KMS-11 (cell line): ENCODE measurements at regions not wholly inside any gene's neighbourhood (a gene's known extent, or its start where the extent isn't known, plus 50 kb on each side); places are given as distances from the start of the nearest gene placed in this dataset.

Source experiments
- H2AFZ ChIP-seq: fragments of 200-600 bp; sonication (generic); 2 replicates; pipeline ENCODE4 v1.6.1; 2016; ENCODE audit warnings: antibody characterized with exemption, mixed run types, low read depth
- H3K27ac ChIP-seq: fragments of 200-600 bp; sonication (generic); 2 replicates; pipeline ENCODE4 v1.6.1; 2016; ENCODE audit warnings: mild to moderate bottlenecking, mixed run types
- H3K27me3 ChIP-seq: fragments of 200-600 bp; sonication (generic); 2 replicates; pipeline ENCODE4 v1.6.1; 2017; ENCODE audit warnings: mild to moderate bottlenecking, low read depth, mixed run types, moderate library complexity; ENCODE audit not compliant: insufficient read depth
- H3K36me3 ChIP-seq: fragments of 200-600 bp; sonication (generic); 2 replicates; pipeline ENCODE4 v1.6.1; 2017; ENCODE audit warnings: mild to moderate bottlenecking, mixed run types; ENCODE audit not compliant: insufficient read depth
- H3K4me1 ChIP-seq: fragments of 200-600 bp; sonication (generic); 2 replicates; pipeline ENCODE4 v1.6.1; 2016; ENCODE audit warnings: mild to moderate bottlenecking, low read depth, mixed run types; ENCODE audit not compliant: poor library complexity, severe bottlenecking
- H3K4me2 ChIP-seq: fragments of 200-600 bp; sonication (generic); 2 replicates; pipeline ENCODE4 v1.7.0; 2016; ENCODE audit warnings: mild to moderate bottlenecking, mixed run types
- H3K4me3 ChIP-seq: fragments of 200-600 bp; sonication (generic); IDR thresholded peaks from 2 replicates; pipeline ENCODE4 v1.6.1; 2017; ENCODE audit warnings: low read depth, low read length, mixed read lengths; ENCODE audit not compliant: insufficient read depth
- H3K79me2 ChIP-seq: fragments of 200-600 bp; sonication (generic); 2 replicates; pipeline ENCODE4 v1.6.1; 2016; ENCODE audit warnings: low read depth, mixed run types; ENCODE audit not compliant: insufficient read depth
- H3K9ac ChIP-seq: fragments of 200-600 bp; sonication (generic); 2 replicates; pipeline ENCODE4 v1.6.1; 2016; ENCODE audit warnings: mild to moderate bottlenecking, mixed run types
- H4K20me1 ChIP-seq: fragments of 200-600 bp; sonication (generic); 2 replicates; pipeline ENCODE4 v1.6.1; 2016; ENCODE audit warnings: mild to moderate bottlenecking, mixed run types; ENCODE audit not compliant: insufficient read depth
- TF ChIP-seq, protein P1 (sequence below): fragments of 200-600 bp; sonication (generic); conservative IDR thresholded peaks from 2 replicates; pipeline ENCODE4 v1.6.1; 2017; ENCODE audit warnings: low read depth, mild to moderate bottlenecking, antibody characterized with exemption, low read length, moderate library complexity, mixed read lengths

DNA sequence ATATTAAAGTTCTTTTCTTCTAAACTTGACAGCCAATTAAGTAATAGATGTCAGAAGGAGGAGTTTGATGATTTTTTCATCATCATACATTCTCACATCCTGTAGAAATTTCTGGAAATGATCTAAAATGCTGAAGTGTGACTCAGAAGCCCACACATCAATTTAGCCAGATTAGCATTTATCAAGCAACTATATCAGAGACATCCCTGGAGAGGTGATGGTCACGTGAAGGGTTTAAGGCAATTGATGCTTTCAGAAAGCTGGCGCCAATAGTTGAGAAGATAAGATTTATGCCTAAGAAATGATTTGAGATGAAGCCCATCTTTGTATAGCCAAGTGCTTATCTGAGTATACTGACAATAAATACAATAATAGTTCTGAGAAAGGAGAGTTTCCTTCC, 162.9 kb upstream of the RORB start:
- Histone ChIP-seq H3K4me3 (no peak overlapping the region), H3K79me2 (no peaks in the 10 kb centered on the region), H3K4me1 (no peaks in the 10 kb centered on the region), H3K36me3 (no peaks in the 10 kb centered on the region), H4K20me1 (no peaks in the 10 kb centered on the region), H3K9ac (no peak overlapping the region), H3K4me2 (no peak overlapping the region), H3K27ac (no peak overlapping the region), H3K27me3 (no peaks in the 10 kb centered on the region), H2AFZ (no peak overlapping the region)
- TF ChIP-seq, protein P1, sequence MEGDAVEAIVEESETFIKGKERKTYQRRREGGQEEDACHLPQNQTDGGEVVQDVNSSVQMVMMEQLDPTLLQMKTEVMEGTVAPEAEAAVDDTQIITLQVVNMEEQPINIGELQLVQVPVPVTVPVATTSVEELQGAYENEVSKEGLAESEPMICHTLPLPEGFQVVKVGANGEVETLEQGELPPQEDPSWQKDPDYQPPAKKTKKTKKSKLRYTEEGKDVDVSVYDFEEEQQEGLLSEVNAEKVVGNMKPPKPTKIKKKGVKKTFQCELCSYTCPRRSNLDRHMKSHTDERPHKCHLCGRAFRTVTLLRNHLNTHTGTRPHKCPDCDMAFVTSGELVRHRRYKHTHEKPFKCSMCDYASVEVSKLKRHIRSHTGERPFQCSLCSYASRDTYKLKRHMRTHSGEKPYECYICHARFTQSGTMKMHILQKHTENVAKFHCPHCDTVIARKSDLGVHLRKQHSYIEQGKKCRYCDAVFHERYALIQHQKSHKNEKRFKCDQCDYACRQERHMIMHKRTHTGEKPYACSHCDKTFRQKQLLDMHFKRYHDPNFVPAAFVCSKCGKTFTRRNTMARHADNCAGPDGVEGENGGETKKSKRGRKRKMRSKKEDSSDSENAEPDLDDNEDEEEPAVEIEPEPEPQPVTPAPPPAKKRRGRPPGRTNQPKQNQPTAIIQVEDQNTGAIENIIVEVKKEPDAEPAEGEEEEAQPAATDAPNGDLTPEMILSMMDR: no peak

DNA sequence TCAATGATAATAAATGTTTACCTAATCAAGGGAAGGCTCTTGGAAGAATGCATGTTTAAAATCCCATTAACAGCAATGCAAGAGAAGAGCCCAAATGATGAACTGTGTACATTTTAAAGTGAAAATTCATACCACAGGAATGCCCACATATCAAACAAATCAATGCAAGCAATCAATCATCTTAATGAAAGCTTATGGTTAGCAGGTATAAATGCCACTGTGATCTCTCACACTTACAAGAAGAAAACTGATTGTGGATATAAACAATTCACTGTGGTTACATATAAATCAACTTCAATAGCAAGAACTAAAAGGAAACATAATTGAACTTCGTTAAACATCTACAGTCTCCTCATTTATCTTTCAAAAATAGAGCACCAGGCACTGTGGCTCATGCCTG, 161.0 kb upstream of the RORB start:
- TF ChIP-seq, protein P1: no peak
- H3K4me2 ChIP-seq: no peak overlapping the region

DNA sequence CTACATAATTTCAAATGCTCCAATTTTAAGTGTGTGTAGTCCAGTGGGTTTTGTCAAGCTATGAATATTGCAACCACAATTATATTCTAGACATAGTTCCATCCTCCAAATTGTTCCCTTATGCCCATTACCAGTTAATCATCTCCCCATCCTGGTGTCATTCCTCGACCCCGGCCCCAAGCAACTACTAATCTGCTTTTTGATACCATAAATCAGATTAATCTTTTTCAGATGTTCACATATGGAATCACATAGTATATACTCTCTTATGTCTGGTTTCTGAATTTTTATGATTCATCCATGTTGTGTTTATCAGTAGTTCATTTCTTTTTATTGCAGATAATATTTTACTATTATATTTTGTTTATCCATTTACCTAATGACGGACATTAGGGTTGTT, 148.4 kb upstream of the RORB start:
- Histone ChIP-seq H3K9ac (no peak overlapping the region), H3K4me2 (no peak overlapping the region), H3K4me1 (no peaks in the 10 kb centered on the region), H3K27ac (no peak overlapping the region), H3K36me3 (no peaks in the 10 kb centered on the region), H3K79me2 (no peaks in the 10 kb centered on the region), H2AFZ (no peak overlapping the region), H3K4me3 (no peak overlapping the region), H3K27me3 (no peaks in the 10 kb centered on the region), H4K20me1 (no peaks in the 10 kb centered on the region)
- TF ChIP-seq, protein P1: no peak

More for the DNA sequence above, 161.0 kb upstream of the RORB start:
- Histone ChIP-seq H2AFZ (no peak overlapping the region), H3K4me1 (no peaks in the 10 kb centered on the region), H3K4me3 (no peak overlapping the region), H3K9ac (no peak overlapping the region), H3K27ac (no peak overlapping the region), H3K36me3 (no peaks in the 10 kb centered on the region), H4K20me1 (no peaks in the 10 kb centered on the region), H3K79me2 (no peaks in the 10 kb centered on the region), H3K27me3 (no peaks in the 10 kb centered on the region)

DNA sequence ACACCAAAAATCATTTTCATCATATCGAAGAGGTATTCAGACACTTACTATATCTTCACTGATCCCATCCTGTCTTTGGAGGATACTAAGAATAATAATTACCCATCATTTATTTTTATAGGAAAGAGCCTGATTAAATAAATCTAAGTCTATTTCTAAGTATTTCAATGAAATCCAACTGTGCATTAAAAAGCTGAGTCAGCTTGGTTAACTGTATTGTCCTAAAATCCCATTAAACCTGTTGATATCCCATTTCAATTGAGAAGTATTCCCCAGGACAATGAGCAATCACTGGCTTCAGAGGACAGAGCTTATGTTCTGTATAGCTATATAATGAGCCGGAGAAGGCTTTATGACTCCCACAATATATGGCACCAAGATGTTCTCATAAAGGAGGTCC, 142.0 kb upstream of the RORB start:
- Histone ChIP-seq H3K79me2 (no peaks in the 10 kb centered on the region), H3K27me3 (no peaks in the 10 kb centered on the region), H3K9ac (no peak overlapping the region), H3K4me3 (no peak overlapping the region), H4K20me1 (no peaks in the 10 kb centered on the region), H3K36me3 (no peaks in the 10 kb centered on the region), H3K4me2 (no peak overlapping the region), H3K4me1 (no peaks in the 10 kb centered on the region), H2AFZ (no peak overlapping the region), H3K27ac (no peak overlapping the region)
- TF ChIP-seq, protein P1: no peak

DNA sequence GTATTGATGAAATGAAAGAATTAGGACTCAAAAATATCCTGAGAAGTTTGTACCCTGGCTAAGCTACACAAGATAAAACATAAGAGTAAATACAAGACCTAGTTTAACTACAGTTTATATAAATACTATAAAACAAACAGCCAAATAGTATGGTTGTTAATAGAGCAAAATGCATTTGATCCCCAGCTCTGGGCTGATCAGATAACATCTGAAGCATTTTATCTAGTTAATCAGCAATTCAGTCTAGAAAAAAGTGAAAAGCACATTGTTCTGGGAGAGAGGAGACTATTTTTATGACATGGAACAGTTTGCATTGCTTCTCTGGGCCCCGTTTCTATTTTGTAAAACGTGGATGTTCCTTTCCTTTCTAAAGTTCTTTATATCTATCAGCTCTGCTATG, 139.6 kb upstream of the RORB start:
- Histone ChIP-seq H3K36me3 (no peaks in the 10 kb centered on the region), H3K9ac (no peak overlapping the region), H2AFZ (no peak overlapping the region)

More for the DNA sequence above, 139.6 kb upstream of the RORB start:
- Histone ChIP-seq H3K79me2 (no peaks in the 10 kb centered on the region), H3K4me2 (no peak overlapping the region), H3K27ac (no peak overlapping the region), H3K4me3 (no peak overlapping the region), H3K27me3 (no peaks in the 10 kb centered on the region), H3K4me1 (no peaks in the 10 kb centered on the region), H4K20me1 (no peaks in the 10 kb centered on the region)
- TF ChIP-seq, protein P1: no peak
